ENCODE measurements at regions not wholly inside any gene's neighbourhood (a gene's known extent, or its start where the extent isn't known, plus 50 kb on each side); places are given as distances from the start of the nearest gene placed in this dataset.

- H3K4me2 ChIP-seq, result no peak overlapping the region
These were observed 561.4 kb upstream of the LINC00305 start for GRCh38 chr18:64710105-64710861.

GRCh38 chr18:64707052-64707451 lies 558.2 kb upstream of the LINC00305 start:
- Histone ChIP-seq H3K4me3 (no peak overlapping the region), H3K4me1 (no peaks in the 10 kb centered on the region), H3K9me3 (no peaks in the 10 kb centered on the region), H3K27ac (no peak overlapping the region), H3K4me2 (no peak overlapping the region)
- FAIRE-seq (no peak), ATAC-seq (no peak), DNase-seq (ENCODE audit: low read depth in 1 of 2, low spot score in 1 of 2) (no peak)
- no peak for TF ChIP-seq HOXA7 (CRISPR knock-in tag; IDR thresholded peaks at IDR 0.05)
- TF ChIP-seq EHF (CRISPR knock-in tag; IDR thresholded peaks at IDR 0.05), result no peak
- TF ChIP-seq GATA3 (IDR thresholded peaks at IDR 0.05; ENCODE audit: borderline replicate concordance), result no peak
- no peak for TF ChIP-seq RARB (CRISPR knock-in tag; IDR thresholded peaks at IDR 0.05)
- no peak for TF ChIP-seq TP53 (CRISPR knock-in tag; IDR thresholded peaks at IDR 0.05)
- TF ChIP-seq MAZ (IDR thresholded peaks at IDR 0.05; ENCODE audit: borderline replicate concordance, low read depth, low read length), result no peak
- TF ChIP-seq FOSL2 (IDR thresholded peaks at IDR 0.05), result no peak
- no peak for TF ChIP-seq FOSL2 (CRISPR knock-in tag; IDR thresholded peaks at IDR 0.05)
- no peak for TF ChIP-seq CBX2 (IDR thresholded peaks at IDR 0.05; ENCODE audit: borderline replicate concordance, low read depth)
- TF ChIP-seq REST (IDR thresholded peaks at IDR 0.05), result no peak
- TF ChIP-seq FOSB (CRISPR knock-in tag; IDR thresholded peaks at IDR 0.05), result no peak
- ChIA-PET CTCF (no interaction called here), POLR2A (no interaction called here)

More at GRCh38 chr18:64710105-64710861, 561.4 kb upstream of the LINC00305 start:
- DNase-seq (ENCODE audit: low read depth in 1 of 2, low spot score in 1 of 2), result no peak
- H3K27ac ChIP-seq, result no peak overlapping the region
- no peak for TF ChIP-seq RCOR1 (IDR thresholded peaks at IDR 0.05; ENCODE audit: low read depth, low read length)
- no peak for TF ChIP-seq GATA3 (IDR thresholded peaks at IDR 0.05; ENCODE audit: borderline replicate concordance)
- TF ChIP-seq BCL3 (IDR thresholded peaks at IDR 0.05), result no peak
- no peak for TF ChIP-seq CHD4 (IDR thresholded peaks at IDR 0.05; ENCODE audit: borderline replicate concordance)
- TF ChIP-seq MAX (IDR thresholded peaks at IDR 0.05), result no peak
- no peak for TF ChIP-seq POLR2AphosphoS2 (conservative IDR thresholded peaks at IDR 0.05; ENCODE audit: low read length)
- no peak for TF ChIP-seq ZC3H11A (IDR thresholded peaks at IDR 0.05)
- TF ChIP-seq EHMT2 (IDR thresholded peaks at IDR 0.05; ENCODE audit: low read depth), result no peak
- no peak for TF ChIP-seq HDAC2 (IDR thresholded peaks at IDR 0.05)
- no peak for TF ChIP-seq CTCF (IDR thresholded peaks at IDR 0.05)
- TF ChIP-seq USF2 (IDR thresholded peaks at IDR 0.05), result no peak
- no peak for TF ChIP-seq EP300 (IDR thresholded peaks at IDR 0.05)
- TF ChIP-seq ESRRA (IDR thresholded peaks at IDR 0.05; ENCODE audit: borderline replicate concordance, low read length), result no peak
- no peak for TF ChIP-seq ZSCAN20 (CRISPR knock-in tag; IDR thresholded peaks at IDR 0.05)
- no peak for TF ChIP-seq ZNF302 (CRISPR knock-in tag; IDR thresholded peaks at IDR 0.05)
- TF ChIP-seq RFX5 (IDR thresholded peaks at IDR 0.05), result no peak
- ChIA-PET POLR2A (no interaction called here), CTCF (no interaction called here)
- no peaks in the 10 kb centered on the region for H3K9me3 ChIP-seq
- ATAC-seq, result no peak
- no peaks in the 10 kb centered on the region for H3K4me1 ChIP-seq
- no peak for FAIRE-seq
- H3K4me3 ChIP-seq, result no peak overlapping the region
- 17% methylated on average over 2 of the region's 2 CpGs for WGBS (ENCODE audit: missing lambda C conversion rate)
